ENCODE measurements at regions not wholly inside any gene's neighbourhood (a gene's known extent, or its start where the extent isn't known, plus 50 kb on each side); places are given as distances from the start of the nearest gene placed in this dataset.
A peak's percentile ranks its signal among the peaks of the same experiment; 100 is the strongest.
"Not testable (repeated sequence)": the region's sequence is repeated elsewhere in the genome, so short reads cannot be mapped to it uniquely, and the experiment has no call there.

DNA sequence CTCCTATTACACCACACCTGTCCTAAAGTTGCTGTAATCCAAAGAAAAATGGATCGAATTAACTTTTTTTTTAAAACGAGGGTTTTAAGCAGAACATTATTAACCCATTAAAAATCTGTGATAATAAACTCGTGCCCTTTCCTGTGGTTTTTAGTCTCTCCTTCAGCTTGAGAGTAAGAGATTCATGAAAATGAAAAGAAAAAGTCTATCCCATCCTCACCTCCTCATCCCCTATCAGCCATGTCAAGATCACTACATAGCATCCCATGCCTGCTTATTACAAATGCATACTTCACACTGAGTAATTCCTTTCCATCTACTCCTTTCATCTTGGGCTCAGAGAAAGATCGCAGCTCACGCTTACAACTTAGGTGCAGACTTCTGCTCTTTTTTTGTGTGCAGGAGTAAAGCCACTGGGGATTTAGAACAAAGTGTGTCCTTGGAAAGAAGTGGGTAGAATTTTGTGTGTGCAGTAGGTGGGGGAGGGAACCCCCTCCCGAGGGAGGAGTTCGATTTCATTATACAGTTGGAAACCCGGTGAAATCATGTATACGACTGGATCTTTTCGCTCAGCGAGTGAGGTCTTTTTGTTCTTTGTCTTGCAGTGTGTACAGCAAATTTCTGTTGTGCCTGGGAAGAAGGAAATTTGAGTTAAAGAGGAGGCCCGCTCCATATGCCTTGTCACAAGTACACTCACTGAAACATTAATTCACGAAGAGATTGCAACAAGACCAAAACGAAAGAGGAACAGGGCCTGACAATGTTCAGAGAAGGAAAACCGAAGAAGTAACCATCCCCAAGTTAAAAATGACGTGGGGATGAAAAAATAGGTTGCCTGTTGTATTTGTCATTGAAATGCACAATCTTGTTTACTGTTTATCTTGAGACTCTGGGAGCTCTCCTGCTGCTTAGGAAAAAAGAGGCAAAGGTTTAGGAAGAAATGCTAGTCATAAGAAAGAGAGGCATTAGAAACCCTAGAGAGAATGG lies 146.5 kb upstream of the ZNF217 start:
- Mint-ChIP-seq H3K27ac (peak overlapping the region; percentile 94), H3K4me3 (peak overlapping the region; percentile 82), H3K4me1 (peaks cover 51% of the 10 kb centered on the region), H3K27me3 (no peaks in the 10 kb centered on the region), H3K9me3 (no peaks in the 10 kb centered on the region), H3K36me3 (ENCODE audit: low read depth) (no peaks in the 10 kb centered on the region)
- intact Hi-C loops (cut with micrococcal nuclease), result loop anchor here (1.0 kb wide), 1 partner anchor 11 kb away; no protein-coding TSS in a partner anchor
- peak; percentile 75 for DNase-seq

DNA sequence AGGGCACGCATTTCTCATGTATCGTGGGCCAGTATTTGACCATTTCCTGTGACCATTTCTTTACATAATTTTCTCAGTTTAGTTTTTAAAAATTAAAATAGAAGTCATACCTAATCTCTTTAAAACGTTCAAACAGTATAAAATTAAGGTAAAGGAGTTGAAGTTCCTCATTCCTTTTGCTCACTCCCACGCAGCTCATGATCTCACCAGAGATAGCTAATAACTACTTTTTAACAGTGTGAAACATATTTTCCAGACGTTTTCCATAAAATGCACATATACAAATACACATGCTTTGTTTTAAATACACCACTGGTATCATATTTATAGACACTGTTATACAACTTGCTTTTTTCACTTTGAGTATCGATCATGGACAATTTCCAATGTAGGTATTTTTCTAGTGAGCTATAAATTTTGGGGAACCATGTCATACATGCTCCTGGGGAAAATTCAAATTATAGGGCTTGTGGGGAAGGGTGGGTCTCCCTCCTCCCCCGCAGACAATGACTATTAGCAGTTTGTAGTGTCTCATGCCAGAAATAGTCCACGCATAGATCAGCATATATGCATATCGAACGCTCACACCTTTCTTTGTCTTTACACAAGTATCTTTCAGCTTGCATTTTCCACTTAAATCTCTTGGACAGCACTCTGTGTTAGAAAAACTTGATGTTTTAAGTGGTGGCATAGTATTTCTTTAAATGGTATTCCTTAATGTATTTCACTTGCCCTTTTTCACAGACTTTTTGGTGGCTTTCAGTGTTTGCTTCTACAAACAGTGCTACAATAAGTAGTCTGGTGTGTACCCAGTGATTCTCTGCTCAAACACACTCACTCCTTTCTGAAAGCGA lies 145.5 kb upstream of the ZNF217 start:
- intact Hi-C loops (cut with micrococcal nuclease), result no loop called here
- DNase-seq, result no peak
- Mint-ChIP-seq H3K27ac (peak overlapping the region; percentile 94), H3K4me3 (peak overlapping the region; percentile 82), H3K36me3 (ENCODE audit: low read depth) (no peaks in the 10 kb centered on the region), H3K4me1 (peaks cover 53% of the 10 kb centered on the region), H3K9me3 (no peaks in the 10 kb centered on the region), H3K27me3 (no peaks in the 10 kb centered on the region)

DNA sequence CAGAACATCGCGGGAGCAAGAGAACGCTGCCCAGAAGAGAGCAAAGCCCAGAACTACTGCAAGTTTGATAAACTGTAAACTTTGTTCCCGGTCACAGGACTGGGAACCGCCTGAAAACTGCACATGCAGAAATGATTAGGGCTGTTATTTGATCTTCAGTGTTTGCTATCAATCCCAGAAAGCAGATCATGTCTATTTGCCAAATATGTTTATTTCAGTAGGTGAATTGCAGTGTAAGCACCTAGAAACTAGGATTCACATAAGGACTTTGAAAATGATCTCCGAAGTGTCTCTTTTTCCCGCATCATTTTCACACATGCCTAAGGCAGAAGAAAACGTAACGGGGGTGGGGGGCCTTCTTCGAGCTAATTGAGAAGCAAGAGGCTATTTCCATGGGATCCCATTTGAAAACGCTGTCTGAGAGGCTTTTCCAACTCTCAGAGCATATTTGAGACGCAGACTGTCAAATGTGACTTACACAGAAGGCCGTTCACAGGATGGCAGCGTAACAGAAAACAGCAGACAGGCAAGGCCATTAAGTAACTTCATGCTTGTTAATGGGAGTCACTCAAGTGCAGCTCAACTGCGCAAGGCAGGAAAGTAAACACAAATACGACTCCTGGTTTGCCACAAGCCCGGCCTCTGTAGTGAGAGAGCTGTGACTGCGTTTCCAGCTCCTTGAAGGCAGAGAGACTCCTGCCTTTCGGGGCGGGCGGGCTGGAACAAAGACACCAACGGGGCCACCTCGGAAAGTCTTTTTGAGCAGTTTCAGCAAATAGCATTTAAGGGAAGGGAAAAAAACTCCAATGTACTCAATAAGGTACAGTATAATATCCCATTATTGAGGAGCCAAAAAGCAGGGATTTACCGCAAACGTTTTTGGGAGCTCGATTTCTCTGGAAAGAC lies 144.7 kb upstream of the ZNF217 start:
- Mint-ChIP-seq H3K27me3 (no peaks in the 10 kb centered on the region), H3K27ac (peak overlapping the region; percentile 92), H3K4me1 (peaks cover 51% of the 10 kb centered on the region), H3K9me3 (no peaks in the 10 kb centered on the region), H3K4me3 (no peak overlapping the region), H3K36me3 (ENCODE audit: low read depth) (no peaks in the 10 kb centered on the region)
- intact Hi-C loops (cut with micrococcal nuclease), result no loop called here
- no peak for DNase-seq

DNA sequence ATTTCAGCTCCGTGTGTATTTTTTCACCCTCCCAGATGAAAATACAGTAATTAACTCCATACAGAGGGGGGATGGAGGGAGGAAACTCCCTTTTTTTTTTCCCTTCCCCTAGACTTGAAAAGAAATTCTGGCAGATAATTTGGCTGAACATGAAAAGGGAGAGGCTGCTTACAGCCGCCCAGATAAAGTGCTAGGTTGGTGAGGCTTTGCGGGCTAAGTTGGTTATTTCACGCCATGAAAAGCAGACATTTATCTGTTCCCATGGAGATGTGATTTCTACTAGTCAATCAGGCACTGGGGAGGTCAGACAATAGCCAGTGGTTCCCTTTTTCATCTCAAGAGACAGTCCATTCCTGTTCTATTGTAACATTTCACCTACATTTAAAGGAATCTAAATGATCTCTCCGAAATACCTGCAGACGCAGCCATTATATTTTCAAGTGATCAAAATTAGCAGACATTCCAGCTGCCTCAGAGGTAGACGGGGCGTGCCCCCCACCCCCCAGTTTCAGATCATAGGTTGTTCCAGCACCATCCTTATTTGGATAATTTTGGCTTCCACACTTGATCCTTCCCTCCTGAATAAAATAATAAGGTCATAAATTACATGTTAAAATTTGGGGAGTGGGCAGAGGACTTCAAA lies 143.9 kb upstream of the ZNF217 start:
- Mint-ChIP-seq H3K4me3 (peak overlapping the region; percentile 66), H3K4me1 (peaks cover 54% of the 10 kb centered on the region)
- intact Hi-C loops (cut with micrococcal nuclease), result loop anchor here (1.0 to 2.0 kb wide), 2 partner anchors 13 to 29 kb away; no protein-coding TSS in a partner anchor

DNA sequence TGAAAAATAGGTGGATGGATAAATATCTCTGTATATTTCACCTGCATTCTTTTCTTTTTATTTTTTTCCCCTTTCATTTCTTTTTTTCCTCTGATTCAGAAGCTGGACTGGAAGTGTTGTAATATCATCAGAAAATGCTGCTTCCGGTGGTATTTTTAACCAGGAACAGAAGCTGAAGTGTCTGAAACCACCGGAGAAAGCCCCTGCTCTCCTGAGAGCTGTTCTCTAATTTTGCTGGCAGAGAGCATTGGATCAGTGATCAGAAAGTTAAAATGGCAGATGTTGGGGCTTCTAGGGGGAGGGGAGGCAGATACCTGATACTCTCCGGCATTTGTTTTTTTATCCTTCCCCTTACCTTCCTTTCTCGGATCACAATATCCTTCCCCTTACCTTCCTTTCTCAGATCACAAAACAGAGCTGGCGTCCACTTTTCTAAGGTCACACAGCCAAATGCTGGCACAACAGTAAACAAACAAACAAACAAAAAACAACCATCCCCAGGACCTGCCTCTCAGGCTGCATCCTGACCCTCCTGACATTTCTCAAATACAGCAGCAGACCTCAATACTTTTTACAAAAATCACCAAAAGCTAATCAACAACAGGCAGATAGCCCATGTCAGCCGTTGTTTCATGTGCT lies 143.2 kb upstream of the ZNF217 start:
- intact Hi-C loops (cut with micrococcal nuclease), result loop anchor here (1.0 to 2.0 kb wide), 2 partner anchors 14 to 29 kb away; no protein-coding TSS in a partner anchor
- Mint-ChIP-seq H3K4me1 (peaks cover 54% of the 10 kb centered on the region), H3K4me3 (peak overlapping the region; percentile 66), H3K36me3 (ENCODE audit: low read depth) (no peaks in the 10 kb centered on the region), H3K9me3 (no peaks in the 10 kb centered on the region), H3K27me3 (no peaks in the 10 kb centered on the region), H3K27ac (peak overlapping the region; percentile 92)
- peak; percentile 73 for DNase-seq

More for the DNA sequence above, 143.9 kb upstream of the ZNF217 start:
- no peaks in the 10 kb centered on the region for H3K27me3 Mint-ChIP-seq
- no peaks in the 10 kb centered on the region for H3K36me3 Mint-ChIP-seq (ENCODE audit: low read depth)
- H3K9me3 Mint-ChIP-seq, result no peaks in the 10 kb centered on the region
- H3K27ac Mint-ChIP-seq, result peak overlapping the region; percentile 92
- DNase-seq, result no peak

DNA sequence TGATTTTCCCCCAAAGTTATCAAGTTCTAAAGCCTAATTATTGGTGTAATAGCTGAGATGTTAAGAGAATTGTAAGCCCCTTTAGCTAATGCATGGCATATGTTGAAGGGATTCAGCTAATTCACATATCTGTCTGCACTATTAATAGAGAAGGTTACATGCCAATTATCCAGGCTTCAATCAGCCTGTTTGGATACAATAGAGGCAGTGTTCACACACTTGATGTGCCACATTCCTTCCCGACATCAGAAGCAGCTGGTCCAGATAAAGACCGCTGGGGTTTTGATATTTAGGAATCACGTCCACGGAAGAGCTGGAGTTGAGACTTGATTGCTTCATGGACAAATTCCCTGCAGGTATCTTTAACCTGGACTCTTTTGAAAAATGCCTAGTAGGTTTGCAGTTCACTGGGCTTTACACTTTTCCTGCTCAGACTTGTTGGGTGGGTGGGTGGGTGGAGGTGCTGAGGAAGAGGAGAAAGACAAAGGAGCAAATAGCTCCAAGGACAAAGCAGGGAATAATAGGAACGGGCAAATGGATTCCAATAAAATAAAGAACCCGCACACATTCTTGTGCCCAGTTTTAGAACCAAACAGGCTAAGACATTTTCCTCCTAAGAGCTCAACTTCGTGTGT lies 142.6 kb upstream of the ZNF217 start:
- Mint-ChIP-seq H3K27me3 (no peaks in the 10 kb centered on the region), H3K4me1 (peaks cover 53% of the 10 kb centered on the region), H3K4me3 (peak overlapping the region; percentile 66), H3K9me3 (no peaks in the 10 kb centered on the region), H3K36me3 (ENCODE audit: low read depth) (no peaks in the 10 kb centered on the region), H3K27ac (peak overlapping the region; percentile 92)
- no peak for DNase-seq
- intact Hi-C loops (cut with micrococcal nuclease), result loop anchor here (2.0 kb wide), 1 partner anchor 15 kb away; no protein-coding TSS in a partner anchor

DNA sequence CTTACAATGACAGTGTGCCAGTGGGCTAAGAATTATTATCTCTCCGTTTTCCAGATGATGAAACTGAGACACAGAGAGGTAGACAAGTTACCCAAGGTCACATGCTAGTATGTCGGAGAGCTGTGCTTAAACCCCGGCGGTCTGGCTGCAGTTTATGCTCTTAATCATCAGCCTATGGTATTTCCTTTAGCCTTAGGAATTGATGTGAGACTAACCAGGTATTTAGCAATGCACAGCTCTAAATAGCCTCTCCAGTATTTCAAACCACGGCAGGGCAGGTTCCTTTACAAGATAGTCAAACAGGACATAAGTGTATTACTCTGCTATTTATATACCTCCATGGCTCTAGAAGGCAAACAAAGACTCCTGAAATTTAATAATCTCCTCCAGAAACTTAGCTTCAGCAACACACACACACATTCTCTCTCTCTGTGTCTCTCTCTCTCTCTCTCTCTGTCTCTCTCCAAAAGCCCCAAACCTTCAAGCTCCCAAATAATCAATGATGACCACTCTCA lies 142.0 kb upstream of the ZNF217 start:
- H3K36me3 Mint-ChIP-seq (ENCODE audit: low read depth), result no peaks in the 10 kb centered on the region
- no peaks in the 10 kb centered on the region for H3K27me3 Mint-ChIP-seq
- peaks cover 49% of the 10 kb centered on the region for H3K4me1 Mint-ChIP-seq
- intact Hi-C loops (cut with micrococcal nuclease), result loop anchor here (2.0 kb wide), 1 partner anchor 15 kb away; no protein-coding TSS in a partner anchor
- DNase-seq, result no peak
- peak overlapping the region; percentile 1 for H3K27ac Mint-ChIP-seq
- no peak overlapping the region for H3K4me3 Mint-ChIP-seq
- no peaks in the 10 kb centered on the region for H3K9me3 Mint-ChIP-seq

DNA sequence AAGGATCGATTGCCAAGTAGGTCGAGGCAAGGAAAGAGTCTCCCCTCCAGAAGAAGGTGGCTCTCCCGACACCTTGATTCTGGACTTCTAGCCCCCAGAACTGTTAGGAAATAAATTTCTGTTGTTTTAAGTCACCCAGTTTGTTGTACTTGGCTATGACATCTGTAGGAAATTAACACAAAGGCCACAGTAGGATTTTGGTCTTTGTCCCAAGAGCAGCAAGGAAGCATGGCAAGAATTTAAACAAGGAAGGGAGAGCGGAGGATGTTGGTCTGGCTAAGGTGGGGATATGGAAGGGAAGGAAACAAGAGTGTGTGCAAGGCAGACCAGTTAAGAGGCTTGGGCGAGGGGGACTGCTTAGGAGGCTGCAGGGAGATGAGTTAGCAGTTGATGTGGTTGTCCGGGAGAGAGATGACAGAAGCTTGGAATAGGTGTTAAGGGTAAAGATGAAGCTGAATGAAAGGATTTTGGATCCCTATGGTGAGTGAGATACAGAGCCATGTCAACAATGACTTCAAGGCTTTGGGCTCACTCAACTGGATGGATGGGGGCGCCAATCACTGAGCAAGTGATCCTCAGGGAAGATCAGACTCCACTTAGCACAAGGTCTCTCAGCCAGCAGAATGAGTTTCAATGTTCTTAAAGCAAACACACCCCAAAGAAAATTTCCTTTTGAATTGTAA lies 140.5 kb upstream of the ZNF217 start:
- Mint-ChIP-seq H3K36me3 (ENCODE audit: low read depth) (no peaks in the 10 kb centered on the region), H3K4me3 (no peak overlapping the region), H3K4me1 (peaks cover 47% of the 10 kb centered on the region), H3K27ac (no peak overlapping the region), H3K27me3 (no peaks in the 10 kb centered on the region), H3K9me3 (no peaks in the 10 kb centered on the region)
- DNase-seq, result no peak
- intact Hi-C loops (cut with micrococcal nuclease), result no loop called here

DNA sequence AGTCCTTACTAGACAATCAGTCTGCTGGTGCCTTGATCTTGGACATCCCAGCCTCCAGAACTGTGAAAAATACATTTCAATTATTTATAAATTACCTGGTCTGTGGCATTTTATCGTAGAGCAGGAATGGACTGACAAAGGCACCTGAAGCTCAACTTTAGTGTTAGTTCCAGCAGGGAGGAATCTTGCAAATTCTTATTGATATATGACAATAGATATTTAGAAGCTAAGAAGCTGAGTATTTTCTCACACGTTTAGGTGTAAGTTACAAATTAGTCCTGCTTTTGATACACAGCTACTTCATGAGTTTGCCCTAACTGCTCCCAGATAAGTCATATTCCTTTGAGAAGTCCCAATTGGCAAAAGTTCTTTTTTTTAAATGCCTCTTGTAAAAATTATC lies 138.0 kb upstream of the ZNF217 start:
- no peaks in the 10 kb centered on the region for H3K36me3 Mint-ChIP-seq (ENCODE audit: low read depth)
- H3K27me3 Mint-ChIP-seq, result no peaks in the 10 kb centered on the region
- H3K4me1 Mint-ChIP-seq, result peaks cover 35% of the 10 kb centered on the region
- intact Hi-C loops (cut with micrococcal nuclease), result no loop called here
- no peak overlapping the region for H3K4me3 Mint-ChIP-seq
- H3K9me3 Mint-ChIP-seq, result no peaks in the 10 kb centered on the region
- no peak overlapping the region for H3K27ac Mint-ChIP-seq
- no peak for DNase-seq

DNA sequence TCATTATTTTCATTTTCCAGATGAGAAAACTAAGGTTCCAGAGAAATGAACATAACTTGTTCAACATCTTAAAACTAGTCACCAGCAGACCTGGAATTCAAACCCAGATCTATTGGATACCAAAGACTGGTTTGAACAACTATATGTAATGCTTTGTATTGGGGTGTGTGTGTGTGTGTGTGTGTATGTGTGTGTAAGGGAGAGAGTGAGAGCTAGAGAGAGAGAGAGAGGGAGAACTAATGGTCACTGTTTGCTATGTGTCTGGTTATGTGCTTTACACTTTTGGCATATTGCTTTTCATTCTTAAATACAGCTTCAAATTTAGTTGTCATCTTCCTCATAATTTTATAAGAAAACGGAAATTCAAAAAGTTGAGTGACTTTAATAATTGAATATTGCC lies 134.7 kb upstream of the ZNF217 start:
- H3K4me3 Mint-ChIP-seq, result no peak overlapping the region
- H3K36me3 Mint-ChIP-seq (ENCODE audit: low read depth), result no peaks in the 10 kb centered on the region
- H3K27ac Mint-ChIP-seq, result peak overlapping the region; percentile 4
- DNase-seq, result no peak
- no peaks in the 10 kb centered on the region for H3K27me3 Mint-ChIP-seq
- intact Hi-C loops (cut with micrococcal nuclease), result loop anchor here (2.0 kb wide), 1 partner anchor 22 kb away; no protein-coding TSS in a partner anchor
- peaks cover 26% of the 10 kb centered on the region for H3K4me1 Mint-ChIP-seq
- H3K9me3 Mint-ChIP-seq, result no peaks in the 10 kb centered on the region

DNA sequence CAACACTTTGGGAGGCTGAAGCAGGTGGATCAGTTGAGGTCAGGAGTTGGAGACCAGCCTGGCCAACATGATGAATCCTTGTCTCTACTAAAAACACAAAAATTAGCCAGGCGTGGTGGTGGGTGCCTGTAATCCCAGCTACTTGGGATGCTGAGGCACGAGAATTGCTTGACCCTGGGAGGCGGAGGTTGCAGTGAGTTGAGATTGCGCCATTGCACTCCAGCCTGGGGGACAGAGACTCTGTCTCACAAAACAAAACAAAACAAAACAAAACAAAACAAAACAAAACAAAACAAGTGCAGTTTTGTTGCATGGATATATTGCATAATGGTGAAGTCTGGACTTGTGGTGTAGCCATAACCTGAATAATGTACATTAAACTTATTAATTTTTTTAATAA lies 133.6 kb upstream of the ZNF217 start:
- H3K27ac Mint-ChIP-seq; H3K9me3 Mint-ChIP-seq; H3K27me3 Mint-ChIP-seq; DNase-seq; intact Hi-C loops (cut with micrococcal nuclease); H3K36me3 Mint-ChIP-seq (ENCODE audit: low read depth); H3K4me3 Mint-ChIP-seq: not testable (repeated sequence)
- peaks cover 29% of the 10 kb centered on the region for H3K4me1 Mint-ChIP-seq

Measured in activated CD4-positive, alpha-beta T cell treated with anti-CD3 and anti-CD28 coated beads, Interleukin-2, amount 10 ng/mL, durations not matched to agents 24 days and 14 days (primary cell).